IMR-90 (cell line): ENCODE measurements at regions not wholly inside any gene's neighbourhood (a gene's known extent, or its start where the extent isn't known, plus 50 kb on each side); places are given as distances from the start of the nearest gene placed in this dataset.
A peak's percentile ranks its signal among the peaks of the same experiment; 100 is the strongest.

Source experiments
- ATAC-seq: fragments of 200-7000 bp; cut with Tn5 transposase; 2 replicates; pipeline ENCODE4 v1.9.1; 2020; ENCODE audit warnings: low read depth, mild to moderate bottlenecking, moderate library complexity
- BruUV-seq: library from RNA; stranded (reverse); fragments of 400-500 nt; replicated peaks from 2 replicates; lab custom pipeline; 2021; lab: Mats Ljungman, UMichigan
- CTCF ChIA-PET: fragments of 300-600 bp; formaldehyde crosslinking; extraction: SDS; loops from one replicate; lab custom pipeline; 2021; ENCODE audit warnings: antibody characterized with exemption; lab: Yijun Ruan, JAX
- POLR2A ChIA-PET: fragments of 300-600 bp; sonication (Branson Sonifier 250); formaldehyde crosslinking; loops from one replicate; lab custom pipeline; 2022; ENCODE audit warnings: antibody characterized with exemption; ENCODE audit not compliant: unreplicated experiment; lab: Charles Lee
- DNase-seq: peaks from one replicate; pipeline ENCODE4 v3.0.0; 2013
- H2AFZ ChIP-seq: replicated peaks from 2 replicates; pipeline ENCODE3; 2013; ENCODE audit warnings: low read length, mild to moderate bottlenecking; ENCODE audit not compliant: poor library complexity
- H2AK5ac ChIP-seq: 2 replicates; pipeline ENCODE4 v1.6.1; 2013; ENCODE audit warnings: low read depth, low read length, inconsistent platforms
- H2AK9ac ChIP-seq: replicated peaks from 2 replicates; pipeline ENCODE3; 2013; ENCODE audit warnings: mild to moderate bottlenecking, low read depth, low read length, moderate library complexity; ENCODE audit not compliant: poor library complexity
- H2BK120ac ChIP-seq: 2 replicates; pipeline ENCODE4 v1.6.1; 2013; ENCODE audit warnings: low read depth, low read length, inconsistent platforms
- H2BK15ac ChIP-seq: 3 replicates; pipeline ENCODE4 v1.6.1; 2013; ENCODE audit warnings: low read depth, low read length, inconsistent platforms
- H2BK20ac ChIP-seq: 2 replicates; pipeline ENCODE4 v1.6.1; 2013; ENCODE audit warnings: low read depth, mild to moderate bottlenecking, inconsistent platforms, low read length, moderate library complexity
- H2BK5ac ChIP-seq: 2 replicates; pipeline ENCODE4 v1.6.1; 2013; ENCODE audit warnings: mild to moderate bottlenecking, low read depth, low read length, inconsistent platforms; ENCODE audit not compliant: poor library complexity, severe bottlenecking
- H3K14ac ChIP-seq: replicated peaks from 2 replicates; pipeline ENCODE4 v1.6.1; 2013; ENCODE audit warnings: low read depth, low read length, inconsistent platforms
- H3K18ac ChIP-seq: 2 replicates; pipeline ENCODE4 v1.6.1; 2013; ENCODE audit warnings: low read depth, low read length, control low read depth
- H3K23ac ChIP-seq: 2 replicates; pipeline ENCODE4 v1.6.1; 2013; ENCODE audit warnings: low read depth, low read length, inconsistent platforms
- H3K27ac ChIP-seq: 2 replicates; pipeline ENCODE4 v1.5.1; 2013; ENCODE audit warnings: mild to moderate bottlenecking, control low read depth, low read length; ENCODE audit not compliant: insufficient read depth
- H3K27me3 ChIP-seq: 2 replicates; pipeline ENCODE4 v1.6.1; 2013; ENCODE audit warnings: low read length; ENCODE audit not compliant: control insufficient read depth, insufficient read depth
- H3K36me3 ChIP-seq: 2 replicates; pipeline ENCODE4 v1.6.1; 2013; ENCODE audit warnings: low read length, mixed read lengths; ENCODE audit not compliant: control insufficient read depth, insufficient read depth
- H3K4ac ChIP-seq: 2 replicates; pipeline ENCODE4 v1.6.1; 2013; ENCODE audit warnings: low read depth, low read length, inconsistent platforms
- H3K4me1 ChIP-seq: 2 replicates; pipeline ENCODE4 v1.6.1; 2013; ENCODE audit warnings: low read length, mixed read lengths; ENCODE audit not compliant: control insufficient read depth, insufficient read depth
- H3K4me2 ChIP-seq: 2 replicates; pipeline ENCODE4 v1.6.1; 2013; ENCODE audit warnings: low read depth, mild to moderate bottlenecking, control low read depth, low read length, moderate library complexity
- H3K4me3 ChIP-seq: 2 replicates; pipeline ENCODE4 v1.5.1; 2013; ENCODE audit warnings: low read depth, mild to moderate bottlenecking, control low read depth, low read length, moderate library complexity; ENCODE audit not compliant: insufficient read depth
- H3K56ac ChIP-seq: 2 replicates; pipeline ENCODE4 v1.6.1; 2013; ENCODE audit warnings: low read length, inconsistent platforms; ENCODE audit not compliant: insufficient read depth; ENCODE audit errors: extremely low read depth
- H3K79me1 ChIP-seq, 2 experiments: 2 replicates each; pipeline ENCODE4 v1.6.1; 2013; ENCODE audit warnings: low read length in 2 of 2, inconsistent platforms in 1 of 2, low read depth in 1 of 2
- H3K9ac ChIP-seq: 2 replicates; pipeline ENCODE4 v1.6.1; 2013; ENCODE audit warnings: low read depth, low read length, control low read depth
- H3K9me1 ChIP-seq: 2 replicates; pipeline ENCODE4 v1.6.1; 2013; ENCODE audit warnings: low read length, inconsistent platforms; ENCODE audit not compliant: insufficient read depth
- H3K9me3 ChIP-seq: 2 replicates; pipeline ENCODE4 v1.6.1; 2013; ENCODE audit warnings: low read length; ENCODE audit not compliant: control insufficient read depth, insufficient read depth
- H4K20me1 ChIP-seq: 2 replicates; pipeline ENCODE4 v1.6.1; 2013; ENCODE audit warnings: low read length, inconsistent platforms; ENCODE audit not compliant: insufficient read depth
- H4K5ac ChIP-seq: 2 replicates; pipeline ENCODE4 v1.6.1; 2013; ENCODE audit warnings: mild to moderate bottlenecking, low read depth, low read length, control low read depth
- H4K8ac ChIP-seq, 2 experiments: 2 replicates each; pipeline ENCODE4 v1.6.1; 2013; ENCODE audit warnings: low read depth in 2 of 2, low read length in 2 of 2, control low read depth in 1 of 2, inconsistent platforms in 1 of 2
- H4K91ac ChIP-seq: 2 replicates; pipeline ENCODE4 v1.6.1; 2013; ENCODE audit warnings: low read depth, low read length, inconsistent platforms; ENCODE audit not compliant: insufficient read depth
- BHLHE40 ChIP-seq: fragments of 150-350 bp; IDR thresholded peaks from 2 replicates; pipeline ENCODE4 v1.6.1; 2016; ENCODE audit warnings: mild to moderate bottlenecking, low read depth, low read length
- CEBPB ChIP-seq: IDR thresholded peaks from 2 replicates; pipeline ENCODE4 v1.6.1; 2012; ENCODE audit warnings: low read depth, low read length, improper control_type of control experiment
- CHD1 ChIP-seq: IDR thresholded peaks from 2 replicates; pipeline ENCODE4 v1.6.1; 2012; ENCODE audit warnings: low read depth, low read length, improper control_type of control experiment
- FOS ChIP-seq: fragments of 150-350 bp; IDR thresholded peaks from 2 replicates; pipeline ENCODE4 v1.6.1; 2016; ENCODE audit warnings: low read depth, low read length
- MAFK ChIP-seq: IDR thresholded peaks from 2 replicates; pipeline ENCODE4 v1.6.1; 2012; ENCODE audit warnings: low read depth, low read length, improper control_type of control experiment
- MAZ ChIP-seq: IDR thresholded peaks from 2 replicates; pipeline ENCODE4 v1.6.1; 2012; ENCODE audit warnings: low read depth, mild to moderate bottlenecking, low read length, improper control_type of control experiment, moderate library complexity, borderline replicate concordance
- MXI1 ChIP-seq: IDR thresholded peaks from 2 replicates; pipeline ENCODE4 v1.6.1; 2012; ENCODE audit warnings: low read depth, mild to moderate bottlenecking, low read length, moderate library complexity, borderline replicate concordance
- NFE2L2 ChIP-seq: fragments of 150-350 bp; IDR thresholded peaks from 2 replicates; pipeline ENCODE4 v1.6.1; 2016; ENCODE audit warnings: low read depth, mild to moderate bottlenecking, low read length
- POLR2A ChIP-seq: IDR thresholded peaks from 2 replicates; pipeline ENCODE4 v1.6.1; 2012; ENCODE audit warnings: mild to moderate bottlenecking, low read depth, low read length
- RAD21 ChIP-seq: IDR thresholded peaks from 2 replicates; pipeline ENCODE4 v1.6.1; 2012; ENCODE audit warnings: low read length, improper control_type of control experiment
- RCOR1 ChIP-seq: IDR thresholded peaks from 2 replicates; pipeline ENCODE4 v1.6.1; 2012; ENCODE audit warnings: mild to moderate bottlenecking, low read length, improper control_type of control experiment; ENCODE audit not compliant: insufficient replicate concordance
- RFX5 ChIP-seq: IDR thresholded peaks from 2 replicates; pipeline ENCODE4 v1.8.0; 2012; ENCODE audit warnings: low read depth, mild to moderate bottlenecking, low read length, moderate library complexity
- SMC3 ChIP-seq: fragments of 150-350 bp; IDR thresholded peaks from 2 replicates; pipeline ENCODE4 v1.6.1; 2016; ENCODE audit warnings: low read depth, mild to moderate bottlenecking, antibody characterized with exemption, low read length, moderate library complexity
- USF2 ChIP-seq: fragments of 150-350 bp; IDR thresholded peaks from 2 replicates; pipeline ENCODE4 v1.6.1; 2017; ENCODE audit warnings: mild to moderate bottlenecking, antibody characterized with exemption, low read length, low read depth
- WGBS, 2 experiments: methylation state at CpG; one replicate each; pipeline versions ENCODE4 v1.1.5 to v1.1.7; 2013; ENCODE audit warnings: missing lambda C conversion rate in 2 of 2; ENCODE audit not compliant: insufficient read length in 1 of 2; ENCODE audit errors: extremely low coverage in 2 of 2; 5-methylcytosine and 5-hydroxymethylcytosine counted together
- dilution Hi-C: fragments of 300-500 bp; cut with HindIII; formaldehyde crosslinking; loops from one replicate; pipeline ENCODE4 v1.14.3; 2018; ENCODE audit warnings: low sequenced_read_pairs; ENCODE audit not compliant: unreplicated experiment
- in situ Hi-C: fragments of 300-500 bp; cut with MboI; formaldehyde crosslinking; loops from 3 replicates; pipeline ENCODE4 v1.14.3; 2019; ENCODE audit warnings: low sequenced_read_pairs, inconsistent platforms, mixed read lengths
- intact Hi-C: fragments of 100-400 bp; cut with micrococcal nuclease; formaldehyde crosslinking; loops from 2 replicates; pipeline ENCODE4 v1.10.0; 2022
- TF ChIP-seq, protein P1 (sequence below): fragments of 150-350 bp; IDR thresholded peaks from 2 replicates; pipeline ENCODE4 v1.6.1; 2016; ENCODE audit warnings: low read depth, mild to moderate bottlenecking, low read length, moderate library complexity, borderline replicate concordance
- TF ChIP-seq, protein P2 (sequence below): conservative IDR thresholded peaks from 2 replicates; pipeline ENCODE4 v1.5.1; 2012; ENCODE audit warnings: mild to moderate bottlenecking, low read depth, low read length, improper control_type of control experiment

GRCh38 chr1:98253145-98253544, 332.3 kb upstream of the DPYD start:
- no peak overlapping the region for H3K4ac ChIP-seq
- no peak overlapping the region for H3K4me3 ChIP-seq
- no peaks in the 10 kb centered on the region for H3K4me1 ChIP-seq
- no peak for ATAC-seq
- intact Hi-C loops: no loop called here
- no peak for DNase-seq
- no peak overlapping the region for H3K56ac ChIP-seq
- H2AK5ac ChIP-seq: no peak overlapping the region
- dilution Hi-C loops: no loop called here
- H4K20me1 ChIP-seq: no peaks in the 10 kb centered on the region
- no TSS peak for BruUV-seq
- no peak overlapping the region for H3K27ac ChIP-seq
- H3K23ac ChIP-seq: no peak overlapping the region
- no peak overlapping the region for H3K14ac ChIP-seq
- TF ChIP-seq BHLHE40 (no peak), CEBPB (no peak), MXI1 (no peak), CHD1 (no peak), RFX5 (no peak), POLR2A (no peak), RAD21 (no peak), MAFK (no peak), SMC3 (no peak), RCOR1 (no peak), MAZ (no peak), FOS (no peak), NFE2L2 (no peak), USF2 (no peak)
- TF ChIP-seq, protein P1, sequence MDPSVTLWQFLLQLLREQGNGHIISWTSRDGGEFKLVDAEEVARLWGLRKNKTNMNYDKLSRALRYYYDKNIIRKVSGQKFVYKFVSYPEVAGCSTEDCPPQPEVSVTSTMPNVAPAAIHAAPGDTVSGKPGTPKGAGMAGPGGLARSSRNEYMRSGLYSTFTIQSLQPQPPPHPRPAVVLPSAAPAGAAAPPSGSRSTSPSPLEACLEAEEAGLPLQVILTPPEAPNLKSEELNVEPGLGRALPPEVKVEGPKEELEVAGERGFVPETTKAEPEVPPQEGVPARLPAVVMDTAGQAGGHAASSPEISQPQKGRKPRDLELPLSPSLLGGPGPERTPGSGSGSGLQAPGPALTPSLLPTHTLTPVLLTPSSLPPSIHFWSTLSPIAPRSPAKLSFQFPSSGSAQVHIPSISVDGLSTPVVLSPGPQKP: no peak
- TF ChIP-seq, protein P2, sequence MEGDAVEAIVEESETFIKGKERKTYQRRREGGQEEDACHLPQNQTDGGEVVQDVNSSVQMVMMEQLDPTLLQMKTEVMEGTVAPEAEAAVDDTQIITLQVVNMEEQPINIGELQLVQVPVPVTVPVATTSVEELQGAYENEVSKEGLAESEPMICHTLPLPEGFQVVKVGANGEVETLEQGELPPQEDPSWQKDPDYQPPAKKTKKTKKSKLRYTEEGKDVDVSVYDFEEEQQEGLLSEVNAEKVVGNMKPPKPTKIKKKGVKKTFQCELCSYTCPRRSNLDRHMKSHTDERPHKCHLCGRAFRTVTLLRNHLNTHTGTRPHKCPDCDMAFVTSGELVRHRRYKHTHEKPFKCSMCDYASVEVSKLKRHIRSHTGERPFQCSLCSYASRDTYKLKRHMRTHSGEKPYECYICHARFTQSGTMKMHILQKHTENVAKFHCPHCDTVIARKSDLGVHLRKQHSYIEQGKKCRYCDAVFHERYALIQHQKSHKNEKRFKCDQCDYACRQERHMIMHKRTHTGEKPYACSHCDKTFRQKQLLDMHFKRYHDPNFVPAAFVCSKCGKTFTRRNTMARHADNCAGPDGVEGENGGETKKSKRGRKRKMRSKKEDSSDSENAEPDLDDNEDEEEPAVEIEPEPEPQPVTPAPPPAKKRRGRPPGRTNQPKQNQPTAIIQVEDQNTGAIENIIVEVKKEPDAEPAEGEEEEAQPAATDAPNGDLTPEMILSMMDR: no peak
- H4K91ac ChIP-seq: no peak overlapping the region
- no peak overlapping the region for H2AFZ ChIP-seq
- peak overlapping the region; percentile 45; the same call in 1 of the 2 replicates for H2BK20ac ChIP-seq
- no peak overlapping the region for H4K8ac ChIP-seq
- H3K36me3 ChIP-seq: no peaks in the 10 kb centered on the region
- no peaks in the 10 kb centered on the region for H3K9me3 ChIP-seq
- no peak overlapping the region for H2BK5ac ChIP-seq
- POLR2A ChIA-PET: no interaction called here
- no peaks in the 10 kb centered on the region for H3K79me1 ChIP-seq
- in situ Hi-C loops: no loop called here
- H2BK120ac ChIP-seq: no peak overlapping the region
- H2AK9ac ChIP-seq: no peak overlapping the region
- H2BK15ac ChIP-seq: no peak overlapping the region
- no peak overlapping the region for H4K5ac ChIP-seq
- no CpG with 5 or more reads among the region's 3 CpGs for WGBS, 2 experiments
- no peak overlapping the region for H3K18ac ChIP-seq
- no peak overlapping the region for H3K4me2 ChIP-seq
- no peaks in the 10 kb centered on the region for H3K9me1 ChIP-seq
- no peak overlapping the region for H3K9ac ChIP-seq
- no peaks in the 10 kb centered on the region for H3K27me3 ChIP-seq
- CTCF ChIA-PET: no interaction called here
